Activated T-cell treated with anti-CD3 and anti-CD28 coated beads, Interleukin-2, amount 50 U/mL, for 1 hour (primary cell): ENCODE measurements at regions not wholly inside any gene's neighbourhood (a gene's known extent, or its start where the extent isn't known, plus 50 kb on each side); places are given as distances from the start of the nearest gene placed in this dataset.
"Not testable (repeated sequence)": the region's sequence is repeated elsewhere in the genome, so short reads cannot be mapped to it uniquely, and the experiment has no call there.

Experiments used
- DNase-seq: peaks from one replicate; pipeline ENCODE4 v3.0.0-alpha.2; 2020

DNA sequence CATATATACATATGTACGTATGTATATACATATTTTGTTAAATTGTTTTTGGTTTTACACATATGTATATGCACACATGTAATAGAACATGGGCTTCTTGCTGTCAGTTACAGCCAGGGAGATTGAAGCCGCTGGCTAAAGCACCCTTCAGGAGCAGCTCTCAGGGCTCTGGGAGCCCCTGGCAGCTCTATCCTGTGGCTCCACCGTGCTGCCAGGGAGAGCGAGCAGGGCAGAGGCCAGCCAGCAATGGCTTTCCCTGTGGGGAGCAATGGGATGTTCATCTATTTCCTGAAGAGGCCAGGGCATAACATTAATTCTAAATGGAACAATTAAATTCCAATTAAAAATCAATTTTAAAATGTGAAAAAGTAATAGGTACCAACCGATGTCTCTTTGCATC lies 102.9 kb downstream of the PSMG1 start:
- DNase-seq: no peak

DNA sequence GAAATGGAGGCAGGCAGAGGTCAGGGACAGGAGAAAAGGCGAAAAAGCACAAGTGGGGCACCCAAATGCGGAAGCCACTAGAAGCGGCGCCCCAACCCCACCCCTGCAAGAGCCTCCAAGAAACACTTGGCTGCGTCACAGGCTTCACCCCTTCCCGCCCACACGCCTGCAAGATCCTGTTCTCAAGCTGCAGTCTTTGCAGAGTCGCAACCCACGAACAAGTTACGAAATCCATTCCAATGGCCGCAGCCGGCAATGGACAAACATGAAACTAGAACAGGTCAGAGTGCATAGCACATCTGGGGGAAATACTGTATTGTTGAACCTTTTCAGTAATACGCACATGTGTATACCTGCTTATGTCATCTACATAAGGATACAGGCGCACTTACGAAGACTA lies 103.6 kb downstream of the PSMG1 start:
- DNase-seq: no peak

DNA sequence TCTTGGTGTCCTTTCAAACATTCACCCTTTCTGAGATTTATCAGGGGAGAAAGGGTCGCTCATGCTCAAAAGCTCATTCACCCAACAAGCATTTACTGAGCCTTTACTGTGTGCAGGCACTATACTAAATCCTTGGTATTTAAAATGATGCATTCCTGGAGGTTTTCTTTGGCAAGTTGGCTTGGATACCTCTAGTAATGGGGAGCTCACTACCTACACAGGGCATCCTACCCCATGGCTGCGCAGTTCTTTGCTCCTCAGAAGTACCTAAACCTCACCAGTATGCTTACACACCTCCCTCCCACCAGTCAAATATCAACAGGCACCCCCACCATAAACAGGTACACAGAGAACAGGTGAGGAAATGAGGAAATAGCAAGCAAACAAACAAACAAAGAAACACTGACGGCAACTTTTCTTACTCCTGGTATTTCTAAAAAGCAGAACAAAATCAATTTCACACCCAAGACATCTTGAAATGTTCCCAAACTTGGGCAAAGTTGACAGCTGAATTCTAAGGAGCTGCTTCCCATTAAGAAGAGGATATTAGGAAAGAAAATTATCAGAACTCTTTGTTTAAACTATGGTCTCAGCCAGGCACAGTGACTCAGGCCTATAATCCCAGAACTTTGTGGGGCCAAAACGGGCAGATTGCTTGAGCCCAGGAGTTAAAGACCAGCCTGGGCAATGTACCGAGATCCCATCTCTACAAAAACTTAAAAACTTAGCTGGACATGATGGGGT lies 104.8 kb downstream of the PSMG1 start:
- no peak for DNase-seq

DNA sequence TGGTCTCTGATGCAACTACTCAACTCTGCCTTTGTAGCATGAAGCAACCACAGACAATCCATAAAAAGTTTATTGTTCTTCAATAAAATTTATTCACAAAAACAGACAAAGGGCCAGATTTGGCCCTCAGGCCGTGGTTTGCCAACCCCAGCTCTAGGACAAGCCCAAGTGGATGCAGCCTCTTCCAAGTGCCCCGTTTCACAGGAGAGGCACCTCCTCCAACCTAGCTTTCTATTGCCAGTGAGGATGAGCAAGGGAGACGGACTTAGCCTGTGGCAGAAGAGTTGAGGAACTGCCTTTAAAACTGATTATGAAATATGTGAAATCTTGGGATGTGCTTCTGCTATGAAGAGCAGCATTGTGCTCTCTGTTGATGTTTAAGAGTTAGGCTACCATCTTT lies 105.4 kb downstream of the PSMG1 start:
- no peak for DNase-seq

DNA sequence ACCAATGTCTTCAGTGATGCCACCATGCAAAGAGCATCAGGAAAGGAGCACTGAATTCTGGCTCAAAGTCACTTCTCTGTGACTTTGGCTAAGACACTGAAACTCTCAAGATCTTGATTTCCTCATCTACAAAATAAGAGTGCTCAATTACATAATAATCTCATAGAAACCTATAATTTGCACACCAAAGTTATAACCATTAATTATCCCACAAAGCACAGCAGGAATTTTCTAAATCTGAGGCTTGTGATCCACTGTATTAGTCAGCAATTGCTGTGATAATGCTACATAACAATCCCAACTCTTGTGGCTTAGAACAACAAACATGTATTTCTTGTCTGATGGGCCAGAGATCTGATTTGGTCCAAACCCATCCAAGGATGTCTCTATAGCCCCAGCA lies 108.7 kb downstream of the PSMG1 start:
- DNase-seq: no peak

DNA sequence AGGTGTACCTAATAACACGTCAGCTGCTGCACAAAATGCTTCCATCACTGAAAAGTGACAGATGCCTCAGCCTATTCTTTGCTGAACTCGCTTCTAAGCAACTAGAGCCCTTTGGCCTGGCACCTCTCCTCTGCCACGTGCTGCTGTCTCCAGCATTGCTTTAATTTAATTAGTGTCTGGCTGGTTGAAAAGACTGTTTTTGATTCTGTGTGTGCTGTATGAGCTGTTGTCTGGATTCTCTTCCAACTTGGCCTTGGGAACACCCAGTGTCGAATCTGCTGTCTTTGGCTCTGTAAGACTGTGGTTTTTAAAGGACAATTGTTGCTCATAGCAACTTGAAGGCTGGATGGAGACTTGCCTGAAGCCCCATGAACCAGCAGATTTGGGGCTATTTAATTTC lies 109.5 kb downstream of the PSMG1 start:
- DNase-seq: no peak

DNA sequence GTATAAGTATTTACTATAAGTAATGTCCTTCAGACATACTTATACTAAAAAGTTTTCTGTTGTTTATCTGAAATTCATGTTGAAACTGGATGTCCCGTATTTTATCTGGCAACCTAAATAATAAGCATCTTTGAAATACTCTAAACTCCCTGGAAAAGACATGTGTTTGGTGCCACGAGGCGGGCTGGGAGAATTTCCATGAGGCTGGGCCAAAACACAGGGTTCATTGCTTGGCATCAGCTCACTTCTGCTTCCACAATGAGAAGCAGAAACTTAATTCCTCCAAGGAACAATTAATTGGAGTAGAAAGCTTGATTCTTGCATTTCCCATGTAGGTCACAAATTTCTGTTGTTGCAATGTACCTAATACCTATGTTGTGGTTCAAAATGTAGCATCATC lies 110.2 kb downstream of the PSMG1 start:
- no peak for DNase-seq

DNA sequence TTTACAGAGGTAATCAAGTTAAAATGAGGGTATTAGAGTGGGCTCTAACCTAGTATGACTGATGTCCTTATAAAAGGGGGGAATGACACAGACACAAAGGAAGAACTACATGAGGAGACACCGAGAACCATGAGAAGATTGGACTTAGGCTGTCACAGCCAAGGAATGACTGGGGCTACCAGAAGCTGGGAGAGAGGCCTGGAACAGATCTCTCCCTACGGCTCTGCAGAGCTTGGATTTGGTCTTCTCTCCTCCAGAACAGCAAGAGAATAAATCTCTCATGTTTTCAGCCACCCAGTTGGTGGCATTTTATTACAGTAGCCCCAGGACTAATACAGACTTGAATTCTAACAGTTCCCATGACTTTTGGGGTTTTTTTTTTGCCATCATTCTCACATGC lies 110.8 kb downstream of the PSMG1 start:
- DNase-seq: no peak

DNA sequence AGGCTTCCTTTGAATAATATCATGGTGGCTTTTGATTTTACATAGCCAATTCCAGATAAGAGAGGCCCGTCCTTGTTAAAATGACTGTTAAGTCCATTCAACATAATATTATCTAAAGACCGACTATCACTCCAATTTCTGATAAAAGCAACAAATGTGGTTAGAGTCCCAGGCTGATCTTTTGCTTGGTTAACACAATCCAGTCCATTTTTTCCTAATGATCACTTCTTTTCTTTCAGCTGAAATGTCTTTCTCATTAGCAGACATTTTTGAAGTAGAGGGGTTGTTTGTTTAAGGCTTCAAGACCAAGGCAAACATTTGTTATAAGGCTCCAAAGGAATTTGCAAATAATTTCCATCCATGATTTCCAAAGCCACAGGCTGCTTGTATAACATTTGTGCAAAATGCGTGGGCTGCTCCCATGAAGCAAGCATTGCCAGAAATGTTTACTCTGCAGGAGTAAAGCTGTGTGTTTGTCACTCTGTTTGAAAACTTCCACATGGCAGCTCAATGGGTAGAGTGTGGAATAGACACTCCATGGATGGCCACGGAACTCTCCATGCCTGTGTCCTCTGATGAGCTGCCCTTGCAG lies 111.5 kb downstream of the PSMG1 start:
- no peak for DNase-seq

DNA sequence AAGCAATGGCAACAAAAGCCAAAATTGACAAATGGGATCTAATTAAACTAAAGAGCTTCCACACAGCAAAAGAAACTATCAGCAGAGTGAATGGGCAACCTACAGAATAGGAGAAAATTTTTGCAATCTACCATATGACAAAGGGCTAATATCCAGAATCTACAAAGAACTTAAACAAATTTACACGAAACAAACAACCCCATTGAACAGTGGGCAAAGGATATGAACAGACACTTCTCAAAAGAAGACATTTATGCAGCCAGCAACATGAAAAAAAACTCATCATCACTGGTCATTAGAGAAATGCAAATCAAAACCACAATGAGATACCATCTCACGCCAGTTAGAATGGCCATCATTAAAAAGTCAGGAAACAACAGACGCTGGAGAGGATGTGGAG lies 113.4 kb downstream of the PSMG1 start:
- DNase-seq: not testable (repeated sequence)

DNA sequence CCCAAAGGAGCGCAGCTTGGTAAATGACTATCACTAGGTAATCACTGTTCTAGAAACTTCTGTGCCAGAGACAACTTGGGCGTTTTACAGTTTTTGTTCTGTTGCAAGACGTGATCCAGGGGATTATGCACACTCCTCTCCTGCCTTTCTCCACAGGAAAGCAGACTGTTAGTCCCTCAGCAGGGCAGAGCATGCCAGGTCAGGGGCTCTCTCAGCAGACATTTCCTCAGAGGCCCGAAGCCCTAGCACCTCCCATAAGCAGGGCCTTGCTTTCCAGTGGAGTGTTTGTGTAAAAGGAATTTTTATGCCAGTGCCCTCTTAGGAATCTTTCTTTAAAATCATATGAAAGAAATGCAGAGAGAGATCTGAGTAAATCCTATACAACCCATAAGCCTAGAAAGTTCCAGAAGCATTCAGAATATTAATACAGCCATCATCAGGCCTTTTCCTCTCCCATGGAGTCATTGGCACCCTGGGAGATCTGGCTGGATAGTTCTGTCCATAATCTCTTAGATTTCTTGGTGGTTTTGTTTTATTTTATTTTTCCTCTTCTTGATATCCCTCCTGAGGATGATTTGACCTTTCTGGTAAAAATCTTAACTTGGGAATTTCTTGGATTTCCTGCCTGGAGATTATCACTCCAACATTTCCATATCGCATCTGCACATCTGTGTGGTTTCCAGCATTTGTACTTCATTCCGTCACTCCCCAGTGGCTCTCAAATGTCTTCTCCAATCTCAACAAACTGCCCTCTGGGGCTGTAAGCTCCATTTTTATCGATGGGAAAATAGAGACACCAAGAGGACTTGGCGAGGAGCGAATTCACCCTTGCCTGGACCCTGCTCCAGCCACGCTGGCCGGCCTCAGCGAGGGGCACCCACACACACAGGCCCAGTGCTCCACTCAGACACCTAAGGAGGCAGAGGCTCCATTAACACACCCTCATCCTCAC lies 116.1 kb downstream of the PSMG1 start:
- no peak for DNase-seq

DNA sequence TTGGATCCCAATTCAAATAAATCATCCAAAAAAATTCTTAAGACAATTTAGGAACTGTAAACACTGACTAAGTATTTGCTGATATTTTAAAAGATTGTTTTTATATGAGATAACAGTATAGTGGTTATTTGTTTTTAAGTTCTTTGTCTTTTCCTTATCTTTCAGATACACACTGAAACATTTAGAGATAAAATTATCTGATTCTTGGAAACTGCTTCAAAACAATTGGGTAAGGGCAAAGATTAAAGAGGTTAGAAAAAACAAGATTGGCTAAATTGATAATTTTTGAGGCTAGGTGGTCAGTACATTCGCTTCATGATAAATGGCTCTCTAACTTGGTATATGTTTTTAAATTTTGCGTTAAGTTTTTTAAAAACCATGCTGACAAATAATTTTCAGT lies 117.3 kb downstream of the PSMG1 start:
- no peak for DNase-seq

DNA sequence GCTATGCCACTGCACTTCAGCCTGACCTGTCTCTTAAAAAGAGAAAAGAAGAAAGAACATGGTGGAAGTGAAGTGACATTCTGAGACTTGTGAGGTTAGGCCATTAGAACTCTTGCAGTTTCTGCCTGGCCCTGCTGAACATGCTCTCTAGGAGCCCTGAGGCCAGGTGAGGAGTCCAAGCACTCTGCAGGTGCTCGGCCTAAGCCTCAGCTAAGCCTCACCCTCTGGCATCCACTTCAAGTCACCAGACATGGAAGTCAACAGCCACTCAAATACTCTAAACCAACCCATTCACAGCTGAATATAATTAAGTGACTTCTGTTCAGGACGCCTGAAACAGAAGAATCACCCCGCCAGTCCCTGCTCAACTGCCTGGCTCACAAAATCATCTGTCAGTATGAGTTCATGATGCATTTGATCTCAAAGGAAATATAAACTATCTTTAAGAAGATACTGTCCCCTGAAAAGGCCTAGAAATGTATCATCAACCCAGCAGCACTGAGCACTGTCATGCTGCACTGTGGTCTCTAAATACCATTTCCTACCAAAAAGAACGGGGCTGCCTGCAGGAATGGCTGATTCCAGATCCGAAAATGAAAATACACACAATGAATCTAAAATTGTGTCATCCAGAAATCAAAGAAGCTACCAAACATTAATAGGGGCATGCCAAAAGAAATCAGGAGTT lies 118.8 kb downstream of the PSMG1 start:
- DNase-seq: no peak

DNA sequence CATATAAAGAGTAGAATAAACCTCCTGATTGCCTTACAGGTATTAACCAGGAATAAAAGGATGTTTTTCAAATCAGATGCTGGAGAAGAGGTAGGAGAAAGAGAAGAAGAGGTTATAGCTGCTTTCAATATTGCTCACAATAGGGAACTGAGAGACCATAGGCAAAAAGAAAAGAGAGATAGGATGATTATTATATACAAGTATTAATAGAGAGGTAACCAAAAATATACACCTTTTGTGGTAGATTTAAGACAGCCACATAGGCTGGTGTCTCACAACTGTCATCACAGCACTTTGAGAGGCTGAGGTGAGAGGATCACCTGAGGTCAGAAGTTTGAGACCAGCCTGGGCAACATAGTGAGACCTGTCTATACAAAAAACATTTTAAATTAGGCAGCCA lies 119.7 kb downstream of the PSMG1 start:
- DNase-seq: no peak

DNA sequence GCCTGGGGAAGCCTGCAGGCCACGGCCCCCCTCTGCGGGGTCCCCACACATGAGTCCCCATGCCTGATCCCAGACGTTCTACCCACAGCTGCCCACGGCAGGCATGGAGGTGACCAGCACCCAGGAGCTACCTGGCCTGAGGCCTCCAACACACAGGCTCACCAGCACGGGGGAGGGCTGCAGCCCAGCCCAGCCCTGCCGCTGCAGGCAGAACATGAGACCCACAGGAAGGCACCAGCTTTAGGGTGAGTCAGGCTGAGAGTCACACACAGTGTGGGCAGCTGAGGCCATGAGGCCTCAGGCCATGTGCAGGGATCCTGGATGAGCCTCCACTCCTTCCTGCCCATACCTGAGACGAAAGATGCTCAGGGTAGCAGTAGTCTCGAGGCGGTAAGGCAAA lies 121.1 kb downstream of the PSMG1 start:
- no peak for DNase-seq

DNA sequence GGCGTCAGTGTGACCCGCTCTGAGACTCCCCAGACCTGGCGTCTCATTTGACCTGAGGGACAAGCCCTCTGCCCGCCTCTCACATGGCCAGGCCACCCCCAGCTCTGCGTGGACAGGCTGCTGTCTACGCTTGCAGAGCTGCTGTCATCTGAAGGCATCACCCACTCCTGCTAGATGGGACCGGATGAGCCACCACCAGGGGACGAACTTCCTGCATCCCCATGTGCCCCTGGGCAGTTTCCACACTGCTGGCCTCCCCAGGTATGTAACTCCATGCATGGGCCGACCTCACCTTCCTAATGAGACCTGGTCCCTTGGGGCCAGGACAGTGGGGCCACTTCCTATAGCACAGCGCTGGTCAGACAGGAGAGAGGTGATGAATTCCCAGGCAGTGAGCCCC lies 121.5 kb downstream of the PSMG1 start:
- no peak for DNase-seq

DNA sequence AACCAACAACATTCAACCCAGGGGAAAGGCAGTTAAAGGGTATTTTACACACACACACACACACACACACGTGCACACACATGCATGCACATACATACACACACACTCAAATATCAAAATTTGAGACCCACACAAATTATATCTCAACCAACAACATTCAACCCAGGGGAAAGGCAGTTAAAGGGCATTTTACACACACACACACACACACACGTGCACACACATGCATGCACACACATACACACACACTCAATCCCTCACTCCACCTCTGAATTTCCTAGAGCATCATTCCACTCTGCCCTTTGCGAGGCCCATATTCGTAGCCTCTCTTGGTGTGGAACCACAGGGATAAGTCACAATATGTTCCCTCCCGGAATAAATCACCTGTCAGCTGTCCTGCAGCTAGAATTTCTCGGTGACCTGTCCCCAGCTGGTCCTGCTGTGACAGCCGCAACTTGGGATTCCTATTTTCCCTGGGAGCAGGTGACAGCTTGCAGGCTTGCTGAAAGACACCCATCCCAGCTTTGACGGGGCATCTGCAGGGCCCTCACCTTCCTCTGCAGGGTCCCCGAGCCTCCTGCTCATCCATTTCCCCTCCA lies 122.7 kb downstream of the PSMG1 start:
- DNase-seq: no peak

DNA sequence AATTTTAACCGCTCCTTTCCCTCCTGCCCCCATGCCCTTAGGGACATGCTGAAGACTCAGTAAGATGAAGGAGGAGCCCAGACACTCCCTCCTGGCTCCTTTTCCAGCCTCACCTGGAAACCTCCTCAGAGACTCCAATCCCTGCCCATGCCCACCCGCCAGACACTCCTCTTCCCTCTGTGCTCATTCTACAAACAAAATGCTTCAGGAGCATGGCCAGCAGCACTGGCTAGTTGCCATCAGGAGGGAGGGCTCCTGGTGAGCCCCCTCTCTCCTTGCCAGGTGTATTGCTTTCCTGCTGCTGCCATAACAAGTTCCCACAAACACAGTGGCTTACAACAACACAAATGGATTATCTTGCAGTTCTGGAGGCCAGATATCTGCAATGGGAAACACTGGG lies 126.1 kb downstream of the PSMG1 start:
- DNase-seq: no peak

DNA sequence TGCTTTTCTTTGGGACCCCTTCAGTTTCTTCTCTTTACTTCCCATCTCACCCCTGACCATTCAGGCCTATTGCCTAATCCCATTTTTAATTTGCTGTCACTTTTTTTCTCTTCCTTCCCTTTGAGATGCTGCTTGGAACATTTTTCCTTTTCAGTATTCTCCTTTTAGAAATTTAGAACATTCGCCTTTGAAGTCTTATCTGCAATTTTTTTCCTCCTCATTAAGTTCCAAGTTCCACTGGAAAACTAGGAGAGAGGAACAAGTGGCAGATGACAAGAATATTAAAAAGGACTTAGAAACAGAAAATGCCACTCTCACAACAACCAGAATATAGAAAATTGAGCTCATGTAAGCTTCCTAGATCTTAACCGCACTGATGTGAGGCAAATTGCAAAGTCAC lies 126.6 kb downstream of the PSMG1 start:
- DNase-seq: no peak

DNA sequence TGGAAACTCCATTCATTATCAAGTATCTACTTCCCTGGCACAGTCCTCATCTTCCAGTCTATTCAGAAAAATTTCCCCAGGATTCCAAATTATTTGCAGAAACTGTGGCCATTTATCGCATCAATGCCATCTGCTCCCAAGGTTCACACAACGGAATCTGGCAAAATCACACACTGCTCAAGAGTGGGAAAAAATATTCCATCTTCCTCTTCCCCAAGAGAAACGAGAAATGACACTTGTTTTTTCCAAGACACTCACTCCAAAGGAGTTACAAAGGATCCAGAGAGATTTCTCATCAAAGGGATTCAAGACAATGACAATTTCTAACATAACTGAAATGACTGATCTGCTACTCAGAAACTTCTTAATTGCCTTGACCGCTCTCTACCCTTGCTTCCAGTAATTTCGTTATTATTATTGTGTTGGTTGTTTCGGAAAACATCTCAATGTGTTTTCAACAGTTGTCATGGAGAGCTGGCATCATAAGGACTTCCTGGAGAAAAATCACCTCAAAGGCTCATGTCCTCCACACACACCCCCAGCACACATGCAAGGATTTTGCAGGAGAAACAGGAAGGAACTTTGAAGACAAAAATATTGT lies 128.0 kb downstream of the PSMG1 start:
- no peak for DNase-seq

DNA sequence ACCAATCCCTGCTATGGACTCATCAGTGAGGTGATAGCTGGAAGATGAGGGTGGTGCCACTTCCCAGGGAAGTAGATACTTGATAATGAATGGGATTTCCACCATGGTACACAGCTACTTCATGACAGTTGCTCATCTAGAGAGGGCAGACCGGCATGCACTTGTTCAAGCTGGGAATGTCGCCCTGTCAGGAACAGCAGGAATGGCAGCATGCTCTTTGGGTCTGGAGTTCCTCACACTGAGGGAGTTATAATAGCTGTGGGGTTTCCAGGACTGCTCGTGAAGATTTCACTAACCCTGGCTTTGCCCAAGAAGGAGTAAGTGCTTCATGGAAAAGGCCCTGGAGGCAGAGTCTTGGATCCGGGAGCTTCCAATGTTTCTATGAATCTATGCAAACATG lies 129.2 kb downstream of the PSMG1 start:
- DNase-seq: no peak

DNA sequence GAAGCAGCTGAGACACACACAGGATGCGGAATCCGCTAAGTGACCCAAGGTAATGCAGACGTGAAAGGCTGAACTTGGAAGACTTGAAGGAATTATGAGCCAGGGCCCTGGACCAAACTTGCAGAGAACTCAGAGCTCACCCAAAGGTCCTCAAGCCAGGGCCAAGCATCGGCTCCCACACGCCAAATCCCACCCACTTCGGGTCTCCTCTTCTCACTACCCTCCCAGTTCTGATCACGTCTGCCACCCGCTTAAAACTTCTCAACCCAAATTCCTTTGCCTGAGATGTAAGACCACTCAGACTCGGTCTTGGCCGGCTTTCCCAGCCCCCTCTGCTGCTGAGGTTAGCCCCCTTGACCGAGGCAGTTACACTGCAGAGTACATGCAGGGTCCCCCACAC lies 130.1 kb downstream of the PSMG1 start:
- no peak for DNase-seq

DNA sequence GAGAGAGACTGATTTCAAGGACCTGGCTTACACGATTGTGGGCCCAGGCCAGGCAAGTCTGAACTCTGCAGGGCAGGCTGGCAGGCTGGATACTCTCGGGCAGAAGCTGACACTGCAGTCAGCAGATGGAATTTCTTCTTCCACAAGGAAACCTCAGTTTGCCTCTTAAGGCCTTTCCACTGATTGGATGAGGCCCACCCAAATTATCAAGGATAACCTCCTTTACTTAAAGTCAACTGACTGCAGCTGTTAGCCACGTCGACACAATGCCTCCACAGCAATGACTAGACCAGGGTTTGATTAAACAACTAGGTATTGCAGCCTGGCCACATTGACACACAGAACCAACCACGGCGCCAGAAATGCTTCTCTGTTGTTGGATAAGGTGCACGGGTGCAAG lies 130.5 kb downstream of the PSMG1 start:
- no peak for DNase-seq
